Brain microvascular endothelial cell (primary cell): ENCODE measurements at regions not wholly inside any gene's neighbourhood (a gene's known extent, or its start where the extent isn't known, plus 50 kb on each side); places are given as distances from the start of the nearest gene placed in this dataset.

Experiments
- DNase-seq: peaks from one replicate; pipeline ENCODE4 v3.0.0-alpha.2; 2020
- H3K27ac ChIP-seq: fragments of 250-450 bp; sonication (Bioruptor Pico); 2 replicates; pipeline ENCODE4 v1.5.1; 2020; ENCODE audit warnings: mild to moderate bottlenecking, moderate library complexity
- H3K27me3 ChIP-seq: fragments of 250-450 bp; sonication (Bioruptor Pico); replicated peaks from 2 replicates; pipeline ENCODE4 v1.5.1; 2020; ENCODE audit warnings: mild to moderate bottlenecking
- H3K36me3 ChIP-seq: fragments of 250-450 bp; sonication (Bioruptor Pico); replicated peaks from 2 replicates; pipeline ENCODE4 v1.5.1; 2020; ENCODE audit warnings: mild to moderate bottlenecking
- H3K4me3 ChIP-seq: 2 replicates; pipeline ENCODE4 v1.5.1; 2011; ENCODE audit warnings: low read depth, mild to moderate bottlenecking, control low read depth, low read length, moderate library complexity
- in situ Hi-C: cut with HindIII; loops from 2 replicates; pipeline ENCODE4 v1.10.0; 2017; ENCODE audit warnings: low sequenced_read_pairs, low pct_ligation_motif_present
- TF ChIP-seq, protein P1 (sequence below): IDR thresholded peaks from 2 replicates; pipeline ENCODE4 v1.5.1; 2011; ENCODE audit warnings: low read depth, mild to moderate bottlenecking, moderate library complexity, low read length, control low read depth, inconsistent platforms; ENCODE audit errors: missing control alignments

DNA sequence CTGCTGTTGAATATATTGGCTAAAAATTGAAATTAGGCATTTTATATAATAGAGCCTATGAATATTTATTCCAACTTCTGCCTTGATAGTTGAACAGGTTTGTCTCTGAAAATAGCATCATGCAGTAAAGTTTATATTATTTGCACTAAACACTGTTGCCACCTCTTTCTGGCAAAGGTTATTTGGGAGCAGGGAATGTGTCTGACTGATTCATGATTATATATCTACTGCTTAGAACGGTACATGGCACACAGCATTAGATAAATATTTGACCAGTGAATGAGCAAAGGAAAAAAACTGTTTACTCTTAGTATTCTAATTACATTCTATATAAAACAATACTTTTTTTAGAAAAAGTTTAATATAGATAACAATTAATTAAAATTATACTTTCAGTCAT lies 123.1 kb upstream of the MGAT4C start:
- Histone ChIP-seq H3K4me3 (no peak overlapping the region), H3K27ac (no peak overlapping the region), H3K27me3 (no peaks in the 10 kb centered on the region), H3K36me3 (no peaks in the 10 kb centered on the region)
- in situ Hi-C loops = no loop called here
- DNase-seq = no peak
- TF ChIP-seq, protein P1, sequence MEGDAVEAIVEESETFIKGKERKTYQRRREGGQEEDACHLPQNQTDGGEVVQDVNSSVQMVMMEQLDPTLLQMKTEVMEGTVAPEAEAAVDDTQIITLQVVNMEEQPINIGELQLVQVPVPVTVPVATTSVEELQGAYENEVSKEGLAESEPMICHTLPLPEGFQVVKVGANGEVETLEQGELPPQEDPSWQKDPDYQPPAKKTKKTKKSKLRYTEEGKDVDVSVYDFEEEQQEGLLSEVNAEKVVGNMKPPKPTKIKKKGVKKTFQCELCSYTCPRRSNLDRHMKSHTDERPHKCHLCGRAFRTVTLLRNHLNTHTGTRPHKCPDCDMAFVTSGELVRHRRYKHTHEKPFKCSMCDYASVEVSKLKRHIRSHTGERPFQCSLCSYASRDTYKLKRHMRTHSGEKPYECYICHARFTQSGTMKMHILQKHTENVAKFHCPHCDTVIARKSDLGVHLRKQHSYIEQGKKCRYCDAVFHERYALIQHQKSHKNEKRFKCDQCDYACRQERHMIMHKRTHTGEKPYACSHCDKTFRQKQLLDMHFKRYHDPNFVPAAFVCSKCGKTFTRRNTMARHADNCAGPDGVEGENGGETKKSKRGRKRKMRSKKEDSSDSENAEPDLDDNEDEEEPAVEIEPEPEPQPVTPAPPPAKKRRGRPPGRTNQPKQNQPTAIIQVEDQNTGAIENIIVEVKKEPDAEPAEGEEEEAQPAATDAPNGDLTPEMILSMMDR = no peak

DNA sequence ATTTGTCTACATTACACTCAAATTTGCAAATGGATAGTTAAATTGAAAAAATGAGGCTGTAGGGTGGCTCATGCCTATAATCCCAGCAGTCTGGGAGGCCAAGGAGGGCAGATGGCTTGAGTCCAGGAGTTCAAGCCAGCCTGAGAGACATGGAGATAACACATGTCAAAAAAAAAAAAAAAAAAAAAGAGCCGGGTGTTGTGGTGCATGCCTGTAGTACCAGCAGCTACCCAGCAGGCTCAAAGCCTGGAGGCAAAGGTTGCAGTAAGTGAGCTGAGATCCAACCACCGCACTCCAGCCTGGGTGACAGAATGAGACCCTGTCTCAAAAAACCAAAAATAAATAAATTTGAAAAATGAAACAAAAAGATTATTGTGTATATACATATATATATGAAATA lies 119.9 kb upstream of the MGAT4C start:
- Histone ChIP-seq H3K4me3 (no peak overlapping the region), H3K36me3 (no peaks in the 10 kb centered on the region), H3K27ac (no peak overlapping the region), H3K27me3 (no peaks in the 10 kb centered on the region)
- no peak for DNase-seq
- in situ Hi-C loops = no loop called here
- TF ChIP-seq, protein P1 = peak; percentile 41

DNA sequence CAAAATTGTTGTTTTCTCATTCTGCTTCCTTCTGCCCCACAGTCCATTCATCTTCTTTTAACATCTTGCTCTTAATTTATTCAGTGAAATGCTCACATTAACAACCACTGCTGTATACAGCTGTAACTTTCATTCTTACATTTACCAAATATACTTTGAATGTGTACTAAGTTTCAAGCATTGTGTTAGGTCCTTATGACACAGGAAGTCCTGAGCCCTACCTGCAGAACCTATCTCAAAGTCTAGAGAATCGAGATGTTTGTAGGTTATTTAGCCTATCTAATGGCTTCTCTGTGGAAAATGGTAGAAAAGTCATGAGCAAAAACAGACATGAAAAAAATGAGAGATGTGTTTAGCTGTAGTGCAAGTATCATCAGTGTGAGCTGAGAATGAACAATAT lies 117.6 kb upstream of the MGAT4C start:
- H3K27ac ChIP-seq = no peak overlapping the region
- TF ChIP-seq, protein P1 = no peak
- H3K27me3 ChIP-seq = no peaks in the 10 kb centered on the region
- H3K36me3 ChIP-seq = no peaks in the 10 kb centered on the region
- H3K4me3 ChIP-seq = no peak overlapping the region
- no peak for DNase-seq
- in situ Hi-C loops = no loop called here

DNA sequence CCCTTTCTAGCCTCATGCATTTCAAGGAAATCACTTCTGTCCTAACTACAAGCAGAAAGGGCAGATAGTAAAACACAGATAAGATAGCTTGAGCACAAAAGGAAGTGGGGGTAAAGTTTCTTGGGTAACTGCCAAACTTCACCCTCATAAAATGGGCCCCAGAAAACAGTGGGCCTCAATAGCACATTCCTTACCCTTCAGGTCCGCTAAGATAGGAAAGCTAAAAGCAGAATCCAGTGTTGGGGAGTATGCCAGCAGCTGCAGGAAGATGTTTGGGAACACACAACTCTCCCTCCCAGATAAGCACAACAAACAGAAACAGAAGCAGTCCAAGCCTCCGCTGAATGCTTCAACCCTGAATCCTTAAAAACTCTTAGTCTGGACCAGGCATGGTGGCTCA lies 110.9 kb upstream of the MGAT4C start:
- TF ChIP-seq, protein P1 = no peak
- H3K27me3 ChIP-seq = no peaks in the 10 kb centered on the region
- in situ Hi-C loops = no loop called here
- no peak overlapping the region for H3K27ac ChIP-seq
- no peak overlapping the region for H3K4me3 ChIP-seq
- H3K36me3 ChIP-seq = no peaks in the 10 kb centered on the region
- DNase-seq = no peak

DNA sequence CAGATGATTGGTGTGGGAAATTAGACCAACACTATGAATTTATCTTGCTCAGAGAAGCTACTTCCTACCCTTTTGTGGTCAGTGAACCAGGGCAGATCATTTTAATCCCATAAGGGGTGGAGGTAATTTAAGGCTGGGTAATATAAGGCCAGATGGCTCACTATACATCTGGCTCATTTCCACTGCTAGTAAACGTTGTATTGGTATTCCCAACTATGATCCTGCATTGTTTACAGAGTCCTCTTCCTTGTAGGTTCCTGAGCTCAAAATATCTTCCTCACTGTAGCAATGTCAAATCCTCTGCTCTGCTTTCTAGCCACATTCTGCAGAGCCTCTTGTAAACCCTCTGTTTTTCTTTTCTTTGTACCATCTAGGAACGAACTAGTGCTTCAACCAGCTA lies 93.0 kb upstream of the MGAT4C start:
- Histone ChIP-seq H3K27me3 (no peaks in the 10 kb centered on the region), H3K4me3 (no peak overlapping the region), H3K36me3 (no peaks in the 10 kb centered on the region), H3K27ac (no peak overlapping the region)
- DNase-seq = no peak
- TF ChIP-seq, protein P1 = no peak
- in situ Hi-C loops = no loop called here

DNA sequence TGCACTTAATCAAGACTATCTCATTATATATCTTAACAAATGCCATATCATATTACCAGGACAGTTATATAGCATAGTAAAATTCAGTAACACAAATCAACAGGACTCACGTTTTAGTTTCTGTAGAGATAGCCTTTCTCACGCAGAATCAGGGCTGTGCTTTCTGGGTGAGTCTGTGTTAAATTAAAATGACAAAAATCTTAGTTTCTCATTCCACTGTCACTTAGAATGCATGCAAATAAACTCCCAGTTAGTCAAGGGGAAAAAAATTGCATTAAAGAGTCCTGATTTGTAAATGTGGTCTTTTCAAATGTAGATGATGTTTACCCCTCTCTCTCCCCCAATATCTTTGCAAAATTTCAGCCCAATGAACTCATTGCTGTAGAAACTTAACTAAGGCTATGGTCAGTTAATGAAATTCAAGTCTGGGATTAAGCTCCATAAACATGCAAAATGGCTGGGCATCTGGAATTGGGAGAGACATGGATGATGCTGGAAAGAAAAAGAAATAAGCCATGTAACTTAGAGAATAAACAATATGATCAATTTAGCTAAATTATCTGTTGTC lies 77.8 kb upstream of the MGAT4C start:
- TF ChIP-seq, protein P1 = no peak
- in situ Hi-C loops = no loop called here
- no peak overlapping the region for H3K27ac ChIP-seq
- no peak for DNase-seq
- no peaks in the 10 kb centered on the region for H3K27me3 ChIP-seq
- no peaks in the 10 kb centered on the region for H3K36me3 ChIP-seq
- H3K4me3 ChIP-seq = no peak overlapping the region
